ENCODE measurements at regions not wholly inside any gene's neighbourhood (a gene's known extent, or its start where the extent isn't known, plus 50 kb on each side); places are given as distances from the start of the nearest gene placed in this dataset.
"Not testable (repeated sequence)": the region's sequence is repeated elsewhere in the genome, so short reads cannot be mapped to it uniquely, and the experiment has no call there.

- DNase-seq (ENCODE audit: low spot score), result not testable (repeated sequence)
Observed at GRCh38 chr13:46466074-46466473, 79.0 kb upstream of the RUBCNL start.

GRCh38 chr13:46463719-46464118 is 76.7 kb upstream of the RUBCNL start:
- DNase-seq (ENCODE audit: low spot score), result no peak

DNA sequence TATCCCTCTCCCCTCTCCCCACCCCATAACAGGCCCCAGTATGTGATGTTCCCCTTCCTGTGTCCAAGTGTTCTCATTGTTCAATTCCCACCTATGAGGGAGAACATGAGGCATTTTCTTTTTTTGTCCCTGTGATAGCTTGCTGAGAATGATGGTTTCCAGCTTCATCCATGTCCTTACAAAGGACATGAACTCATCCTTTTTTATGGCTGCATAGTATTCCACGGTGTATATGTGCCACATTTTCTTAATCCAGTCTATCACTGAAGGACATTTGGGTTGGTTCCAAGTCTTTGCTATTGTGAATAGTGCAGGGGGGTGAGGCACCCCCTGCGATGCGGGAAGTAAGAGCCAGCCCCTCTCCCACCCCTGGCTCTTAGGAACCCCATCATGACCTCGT is 73.2 kb upstream of the RUBCNL start:
- not testable (repeated sequence) for DNase-seq (ENCODE audit: low spot score)

- not testable (repeated sequence) for DNase-seq (ENCODE audit: low spot score)
Observed at GRCh38 chr13:46457255-46457654, 70.2 kb upstream of the RUBCNL start.

- DNase-seq (ENCODE audit: low spot score), result peak; percentile 47
Observed at GRCh38 chr13:46455924-46456323, 68.9 kb upstream of the RUBCNL start.

DNA sequence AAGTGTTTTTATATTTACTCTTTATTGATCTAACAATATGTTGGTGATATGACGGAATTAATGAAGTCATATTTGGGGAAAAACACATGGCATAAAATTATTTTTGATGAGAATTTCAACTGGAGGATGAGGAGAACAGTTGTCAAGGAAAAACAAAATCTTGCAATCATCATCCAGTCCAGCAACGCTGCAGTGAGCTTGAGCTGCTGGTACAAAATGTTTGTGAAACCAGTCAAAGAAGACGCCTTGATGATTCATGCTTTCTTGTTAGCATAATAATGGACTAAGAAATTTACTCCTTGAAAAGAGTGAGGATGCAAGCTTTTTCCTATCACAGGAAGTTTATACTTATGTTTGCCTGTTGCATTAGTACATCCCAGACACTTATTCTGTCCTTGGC is 64.1 kb upstream of the RUBCNL start:
- not testable (repeated sequence) for DNase-seq (ENCODE audit: low spot score)

DNA sequence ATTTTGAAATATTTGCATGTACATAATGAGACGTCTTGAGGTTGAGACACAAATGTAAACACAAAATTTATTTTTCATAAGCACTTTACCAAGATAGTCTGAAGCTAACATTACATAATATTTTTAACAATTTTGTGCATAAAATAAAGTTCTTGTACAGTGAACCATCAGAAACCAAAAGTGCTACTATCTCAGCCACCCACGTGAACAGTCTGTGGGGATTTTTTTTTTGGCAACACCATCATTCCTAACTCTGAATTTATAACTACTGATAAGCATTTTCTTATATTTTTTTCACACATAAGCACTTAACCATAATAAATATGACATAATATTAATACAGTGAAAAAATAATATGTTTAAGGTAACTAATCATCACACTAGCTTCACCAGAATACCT is 62.9 kb upstream of the RUBCNL start:
- not testable (repeated sequence) for DNase-seq (ENCODE audit: low spot score)

DNA sequence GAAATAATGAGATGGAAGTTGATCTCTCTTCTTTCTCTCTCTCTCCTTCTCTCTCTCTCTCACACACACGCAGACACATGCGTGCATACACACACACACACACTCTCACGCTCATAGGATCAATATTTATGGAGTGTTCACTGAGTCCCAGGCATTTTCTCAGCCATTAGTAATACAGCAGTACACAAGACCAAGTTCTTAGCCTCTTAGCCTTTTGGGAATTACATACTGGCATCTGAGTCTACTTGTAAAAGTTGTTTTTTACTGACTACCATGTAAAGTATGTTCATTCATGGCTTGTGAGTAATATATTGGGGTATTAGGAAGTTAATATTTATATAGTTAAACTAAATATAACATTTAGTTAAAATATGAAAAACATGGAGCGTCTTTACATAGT is 61.1 kb upstream of the RUBCNL start:
- DNase-seq (ENCODE audit: low spot score), result not testable (repeated sequence)

DNA sequence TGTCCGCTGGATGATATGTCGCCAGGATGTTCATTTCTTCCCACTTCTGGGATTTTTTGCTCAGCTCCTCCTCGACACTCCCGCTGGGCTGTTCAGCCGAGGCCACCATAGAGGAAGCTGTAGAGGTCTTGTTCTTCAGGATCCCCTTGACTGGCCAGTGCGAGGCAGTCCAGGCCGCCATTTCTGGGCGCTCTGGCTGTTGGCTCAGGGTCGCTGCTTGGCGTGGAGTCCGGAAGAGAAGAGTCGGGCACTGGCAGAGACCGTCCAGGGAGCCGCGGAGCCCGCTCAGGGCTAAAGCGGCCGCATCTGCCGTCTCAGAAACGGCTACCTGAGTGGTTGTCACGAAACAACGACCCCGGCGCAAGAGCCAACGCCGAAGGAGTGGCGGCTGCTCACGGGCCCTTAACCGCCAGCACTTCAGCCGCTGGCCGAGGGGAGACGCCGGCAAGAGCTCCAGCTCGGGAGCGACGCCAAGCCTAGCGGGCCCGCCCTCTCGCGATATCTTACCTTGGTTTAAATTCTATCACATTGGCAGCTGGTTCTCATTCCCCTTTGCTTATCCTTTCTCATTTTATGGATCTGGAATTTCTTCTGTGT is 50.9 kb upstream of the RUBCNL start:
- DNase-seq (ENCODE audit: low spot score), result not testable (repeated sequence)

Measured in H4 (cell line).